ENCODE measurements at regions not wholly inside any gene's neighbourhood (a gene's known extent, or its start where the extent isn't known, plus 50 kb on each side); places are given as distances from the start of the nearest gene placed in this dataset.
A peak's percentile ranks its signal among the peaks of the same experiment; 100 is the strongest.

- Histone ChIP-seq H3K4me3 (replicated peaks; ENCODE audit: insufficient read depth, low read length) (no peak overlapping the region), H3K27ac (replicated peaks) (no peak overlapping the region), H3K27me3 (ENCODE audit: insufficient read depth, poor library complexity, severe bottlenecking) (no peaks in the 10 kb centered on the region)
- TF ChIP-seq CTCF (IDR thresholded peaks at IDR 0.05; ENCODE audit: insufficient read depth, low read length) = no peak
- TF ChIP-seq REST (IDR thresholded peaks at IDR 0.05; ENCODE audit: insufficient replicate concordance, low read depth) = no peak
- no peak for DNase-seq (ENCODE audit: low read depth in 1 of 2, low spot score in 1 of 2)
Observed at GRCh38 chr19:31185261-31185660, 164.0 kb downstream of the TSHZ3 start.

GRCh38 chr19:31181535-31181934, 167.7 kb downstream of the TSHZ3 start:
- Histone ChIP-seq H3K27me3 (ENCODE audit: insufficient read depth, poor library complexity, severe bottlenecking) (no peaks in the 10 kb centered on the region), H3K4me3 (replicated peaks; ENCODE audit: insufficient read depth, low read length) (no peak overlapping the region), H3K27ac (replicated peaks) (no peak overlapping the region)
- TF ChIP-seq POLR2AphosphoS5 (IDR thresholded peaks at IDR 0.05; ENCODE audit: low read depth) = no peak
- no peak for TF ChIP-seq CTCF (IDR thresholded peaks at IDR 0.05; ENCODE audit: insufficient read depth, low read length)
- TF ChIP-seq GABPA (IDR thresholded peaks at IDR 0.05; ENCODE audit: low read depth) = no peak
- peak; percentile 73 for TF ChIP-seq SPI1 (IDR thresholded peaks at IDR 0.05; ENCODE audit: borderline replicate concordance, low read depth)
- no peak for TF ChIP-seq REST (IDR thresholded peaks at IDR 0.05; ENCODE audit: insufficient replicate concordance, low read depth)
- DNase-seq (ENCODE audit: low read depth in 1 of 2, low spot score in 1 of 2) = no peak

- Histone ChIP-seq H3K4me3 (replicated peaks; ENCODE audit: insufficient read depth, low read length) (no peak overlapping the region), H3K27ac (replicated peaks) (no peak overlapping the region), H3K27me3 (ENCODE audit: insufficient read depth, poor library complexity, severe bottlenecking) (no peaks in the 10 kb centered on the region)
- TF ChIP-seq POLR2AphosphoS5 (IDR thresholded peaks at IDR 0.05; ENCODE audit: low read depth) (no peak), GABPA (IDR thresholded peaks at IDR 0.05; ENCODE audit: low read depth) (no peak), REST (IDR thresholded peaks at IDR 0.05; ENCODE audit: insufficient replicate concordance, low read depth) (no peak), CTCF (IDR thresholded peaks at IDR 0.05; ENCODE audit: insufficient read depth, low read length) (no peak), SPI1 (IDR thresholded peaks at IDR 0.05; ENCODE audit: borderline replicate concordance, low read depth) (no peak)
- DNase-seq (ENCODE audit: low read depth in 1 of 2, low spot score in 1 of 2) = no peak
Observed at GRCh38 chr19:31180907-31181306, 168.3 kb downstream of the TSHZ3 start.
